Testis (tissue), 2 donors: ENCODE measurements at regions not wholly inside any gene's neighbourhood (a gene's known extent, or its start where the extent isn't known, plus 50 kb on each side); places are given as distances from the start of the nearest gene placed in this dataset.

ENCODE experiments used
- DNase-seq: peaks from one replicate; pipeline ENCODE4 v3.0.0-alpha.2; 2019
- H3K27ac ChIP-seq, 2 donors: fragments of 200-600 bp; sonication (generic); one replicate each; pipeline ENCODE4 v1.5.1; 2019
- H3K27me3 ChIP-seq: fragments of 200-600 bp; sonication (generic); one replicate; pipeline ENCODE4 v1.5.1; 2019
- H3K36me3 ChIP-seq: fragments of 200-600 bp; sonication (generic); one replicate; pipeline ENCODE4 v1.5.1; 2017; ENCODE audit warnings: low read depth; ENCODE audit errors: missing control alignments
- H3K4me1 ChIP-seq: fragments of 200-600 bp; sonication (generic); one replicate; pipeline ENCODE4 v1.5.1; 2019
- H3K4me3 ChIP-seq, 2 donors: fragments of 200-600 bp; sonication (generic); one replicate each; pipeline ENCODE4 v1.5.1; 2017 to 2019
- H3K9me3 ChIP-seq: fragments of 200-600 bp; sonication (generic); one replicate; pipeline ENCODE4 v1.5.1; 2017
- POLR2A ChIP-seq: fragments of 450-650 bp; IDR thresholded peaks from one replicate; pipeline ENCODE4 v1.6.1; 2017; ENCODE audit warnings: antibody characterized with exemption, mild to moderate bottlenecking, moderate library complexity
- WGBS, 2 donors: methylation state at CpG; one replicate each; pipeline ENCODE4 v1.1.5; 2018; 5-methylcytosine and 5-hydroxymethylcytosine counted together
- intact Hi-C: fragments of 100-400 bp; cut with DNase I; formaldehyde crosslinking; loops from one replicate; pipeline ENCODE4 v1.15.1; 2023; ENCODE audit warnings: low total_unique reads
- TF ChIP-seq, protein P1 (sequence below), 3 experiments: fragments of 450-650 bp in 2 of 3; fragments of 200-600 bp in 1 of 3; sonication (generic) in 1 of 3; IDR thresholded peaks; one replicate each; pipeline ENCODE4 v1.5.1; 2016 to 2019; ENCODE audit warnings: antibody characterized with exemption in 3 of 3, mild to moderate bottlenecking in 2 of 3, moderate library complexity in 1 of 3

DNA sequence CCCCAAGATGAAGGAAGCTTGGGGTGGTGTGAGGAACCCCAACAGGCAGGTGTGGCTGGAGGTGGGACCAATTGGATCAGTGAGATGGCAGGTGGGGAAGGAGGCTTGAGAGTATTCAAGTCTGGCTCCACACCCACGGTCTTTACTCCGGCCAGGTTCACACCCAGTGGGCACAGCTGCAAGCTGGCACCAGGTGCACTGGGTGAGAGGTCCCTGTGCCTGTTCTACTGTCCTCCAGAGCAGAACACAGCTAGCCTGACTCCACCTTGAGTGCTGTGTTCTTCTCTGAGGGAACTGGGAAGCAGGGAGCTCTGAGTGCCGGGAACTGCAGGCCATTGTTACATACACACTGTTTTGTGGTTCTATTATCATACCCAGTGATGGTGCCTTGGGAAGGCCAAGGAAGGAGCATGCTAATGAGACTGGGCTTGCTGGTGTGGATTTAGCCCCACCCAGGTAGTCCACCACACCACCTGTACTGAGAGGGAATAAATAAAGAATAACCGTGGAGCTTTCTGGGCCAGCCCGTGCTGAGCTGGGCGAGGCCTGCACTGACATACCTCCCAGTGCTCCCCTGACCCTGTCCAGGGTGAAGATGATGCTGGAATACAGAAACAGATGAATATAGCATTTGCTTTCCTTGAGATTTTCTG lies 93.4 kb downstream of the ABHD5 start:
- H3K4me3 ChIP-seq: no peak overlapping the region
- DNase-seq: no peak
- TF ChIP-seq POLR2A: no peak
- H3K27ac ChIP-seq: no peak overlapping the region
- intact Hi-C loops: no loop called here
- no peaks in the 10 kb centered on the region for H3K27me3 ChIP-seq
- no peaks in the 10 kb centered on the region for H3K36me3 ChIP-seq
- WGBS, 2 donors: 94 to 100% methylated on average over 3 to 6 of the region's 6 CpGs
- no peaks in the 10 kb centered on the region for H3K4me1 ChIP-seq
- H3K9me3 ChIP-seq: no peaks in the 10 kb centered on the region

DNA sequence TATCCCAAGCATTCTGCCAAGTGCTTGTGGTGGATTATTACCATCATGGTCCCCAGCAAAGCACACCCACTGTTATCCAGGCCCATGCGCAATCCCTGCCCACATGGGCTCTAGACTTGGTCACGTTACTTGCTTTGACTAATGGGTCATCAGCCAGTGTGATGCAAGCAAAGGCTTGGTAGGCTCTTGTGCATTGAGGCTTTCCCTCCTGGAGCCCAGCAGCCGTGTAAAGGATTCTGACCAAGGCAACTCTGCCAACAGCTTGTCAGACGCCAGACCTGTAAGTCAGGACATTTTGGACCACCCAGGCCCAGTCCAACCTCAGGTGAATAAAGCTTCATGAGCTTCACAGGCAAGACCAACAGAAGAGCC lies 93.9 kb downstream of the ABHD5 start:
- TF ChIP-seq, protein P1, sequence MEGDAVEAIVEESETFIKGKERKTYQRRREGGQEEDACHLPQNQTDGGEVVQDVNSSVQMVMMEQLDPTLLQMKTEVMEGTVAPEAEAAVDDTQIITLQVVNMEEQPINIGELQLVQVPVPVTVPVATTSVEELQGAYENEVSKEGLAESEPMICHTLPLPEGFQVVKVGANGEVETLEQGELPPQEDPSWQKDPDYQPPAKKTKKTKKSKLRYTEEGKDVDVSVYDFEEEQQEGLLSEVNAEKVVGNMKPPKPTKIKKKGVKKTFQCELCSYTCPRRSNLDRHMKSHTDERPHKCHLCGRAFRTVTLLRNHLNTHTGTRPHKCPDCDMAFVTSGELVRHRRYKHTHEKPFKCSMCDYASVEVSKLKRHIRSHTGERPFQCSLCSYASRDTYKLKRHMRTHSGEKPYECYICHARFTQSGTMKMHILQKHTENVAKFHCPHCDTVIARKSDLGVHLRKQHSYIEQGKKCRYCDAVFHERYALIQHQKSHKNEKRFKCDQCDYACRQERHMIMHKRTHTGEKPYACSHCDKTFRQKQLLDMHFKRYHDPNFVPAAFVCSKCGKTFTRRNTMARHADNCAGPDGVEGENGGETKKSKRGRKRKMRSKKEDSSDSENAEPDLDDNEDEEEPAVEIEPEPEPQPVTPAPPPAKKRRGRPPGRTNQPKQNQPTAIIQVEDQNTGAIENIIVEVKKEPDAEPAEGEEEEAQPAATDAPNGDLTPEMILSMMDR (IDR thresholded peaks at IDR 0.05): no peak
- TF ChIP-seq POLR2A: no peak
- no peaks in the 10 kb centered on the region for H3K27me3 ChIP-seq
- 69 to 80% methylated on average over 4 of the region's 4 CpGs for WGBS, 2 donors
- H3K4me3 ChIP-seq: no peak overlapping the region
- intact Hi-C loops: no loop called here
- no peaks in the 10 kb centered on the region for H3K9me3 ChIP-seq
- H3K36me3 ChIP-seq: no peaks in the 10 kb centered on the region
- DNase-seq: no peak
- H3K27ac ChIP-seq: no peak overlapping the region
- H3K4me1 ChIP-seq: no peaks in the 10 kb centered on the region

DNA sequence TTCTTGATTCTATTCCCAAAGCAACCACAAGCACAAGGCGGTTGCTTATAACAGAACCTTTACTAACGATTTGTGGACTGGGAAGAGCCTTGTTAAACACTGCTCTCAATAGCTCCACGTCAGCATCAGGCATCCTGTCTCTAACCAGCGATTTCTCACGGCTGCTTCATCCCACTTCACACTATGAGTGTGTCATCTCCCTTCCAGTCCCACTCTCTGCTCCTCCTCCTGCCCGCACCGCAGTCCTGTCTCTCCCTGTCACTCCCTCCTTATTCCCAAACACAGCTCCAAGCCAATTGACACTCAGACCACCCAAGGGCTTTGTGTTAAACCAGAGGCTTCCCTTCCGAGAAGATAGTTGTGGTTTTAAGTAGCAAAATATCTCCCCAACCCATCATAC lies 94.8 kb downstream of the ABHD5 start:
- intact Hi-C loops: no loop called here
- 58 to 59% methylated on average over 8 of the region's 8 CpGs for WGBS, 2 donors
- no peak overlapping the region for H3K4me3 ChIP-seq
- H3K27me3 ChIP-seq: no peaks in the 10 kb centered on the region
- H3K9me3 ChIP-seq: no peaks in the 10 kb centered on the region
- no peak overlapping the region for H3K27ac ChIP-seq
- no peak for DNase-seq
- H3K4me1 ChIP-seq: no peaks in the 10 kb centered on the region
- H3K36me3 ChIP-seq: no peaks in the 10 kb centered on the region
- TF ChIP-seq, protein P1 (IDR thresholded peaks at IDR 0.05): no peak
- no peak for TF ChIP-seq POLR2A

DNA sequence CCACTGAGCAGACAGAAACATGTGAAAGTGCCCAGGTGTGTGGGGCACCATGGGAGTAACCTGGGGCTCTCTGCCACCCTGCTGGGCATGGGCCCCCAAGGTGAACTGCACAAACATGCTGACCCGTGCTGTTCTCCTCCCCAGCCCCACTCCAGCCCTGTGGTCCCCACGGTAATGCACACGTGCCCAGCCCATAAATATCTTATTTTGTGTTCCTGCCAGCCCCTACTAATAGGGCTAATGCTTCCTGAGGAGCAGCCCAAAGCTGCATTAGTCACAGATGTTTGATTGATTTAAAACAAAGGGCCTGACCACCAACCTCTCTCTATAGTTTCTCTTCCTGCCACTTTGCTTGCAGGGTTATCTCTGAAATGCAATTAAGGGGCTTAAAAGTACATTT lies 95.4 kb downstream of the ABHD5 start:
- no peak overlapping the region for H3K4me3 ChIP-seq
- no peak for DNase-seq
- intact Hi-C loops: no loop called here
- TF ChIP-seq, protein P1 (IDR thresholded peaks at IDR 0.05): no peak
- TF ChIP-seq POLR2A: no peak
- no peaks in the 10 kb centered on the region for H3K9me3 ChIP-seq
- H3K27me3 ChIP-seq: no peaks in the 10 kb centered on the region
- no peak overlapping the region for H3K27ac ChIP-seq
- H3K36me3 ChIP-seq: no peaks in the 10 kb centered on the region
- no peaks in the 10 kb centered on the region for H3K4me1 ChIP-seq
- 43 to 48% methylated on average over 3 of the region's 3 CpGs for WGBS, 2 donors

DNA sequence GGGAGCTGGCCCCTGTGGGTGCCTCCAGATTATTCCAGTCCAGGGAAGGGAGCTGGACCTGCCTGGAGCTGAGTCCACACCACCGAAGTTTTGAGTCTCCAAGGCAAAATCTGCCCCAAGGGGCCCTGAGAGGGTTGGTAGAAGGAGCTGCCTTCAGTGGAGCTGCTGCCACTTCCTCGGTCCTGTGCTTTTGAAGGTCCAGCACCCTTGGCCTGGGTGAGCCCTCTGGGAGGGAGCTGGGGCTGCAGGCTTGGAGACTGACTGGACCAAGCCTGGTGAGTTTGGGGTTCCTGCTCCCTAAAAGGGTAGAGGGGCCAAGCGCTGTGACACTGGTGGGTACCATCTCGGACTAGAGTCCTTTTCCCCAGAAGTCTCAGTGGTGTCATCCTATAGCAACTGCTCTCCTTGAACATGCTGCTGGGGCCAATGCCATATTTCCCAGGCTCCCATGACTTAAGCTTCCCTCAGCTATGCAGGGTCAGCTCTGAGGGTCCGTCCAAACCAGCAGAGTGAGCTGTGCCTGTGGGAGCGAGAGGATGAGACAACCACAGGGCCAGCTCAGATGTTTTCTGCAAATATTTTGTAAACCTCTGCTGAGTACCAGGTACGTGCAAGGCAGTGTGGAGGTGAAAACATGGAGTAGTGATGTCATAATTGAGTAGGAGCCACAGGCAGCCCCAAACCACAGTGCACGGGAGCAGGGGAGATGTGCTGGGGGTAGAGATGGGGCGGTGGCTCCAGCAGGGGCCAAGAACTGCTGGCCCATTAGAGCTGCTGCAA lies 96.0 kb downstream of the ABHD5 start:
- WGBS, 2 donors: 70 to 72% methylated on average over 9 of the region's 9 CpGs
- no peaks in the 10 kb centered on the region for H3K36me3 ChIP-seq
- no peak for DNase-seq
- H3K4me3 ChIP-seq: no peak overlapping the region
- H3K27ac ChIP-seq: no peak overlapping the region
- H3K4me1 ChIP-seq: no peaks in the 10 kb centered on the region
- H3K27me3 ChIP-seq: no peaks in the 10 kb centered on the region
- intact Hi-C loops: no loop called here
- no peaks in the 10 kb centered on the region for H3K9me3 ChIP-seq
- no peak for TF ChIP-seq POLR2A
- TF ChIP-seq, protein P1 (IDR thresholded peaks at IDR 0.05): no peak
